NCI-H2107 treated with DMSO at 0.1 percent for 48 hours (cell line): ENCODE measurements at regions not wholly inside any gene's neighbourhood (a gene's known extent, or its start where the extent isn't known, plus 50 kb on each side); places are given as distances from the start of the nearest gene placed in this dataset.

ENCODE experiments used
- DNase-seq: peaks from one replicate; lab custom pipeline; 2025; ENCODE audit not compliant: unreplicated experiment; lab: John Stamatoyannopoulos, UW

GRCh38 chr2:241942416-241943208 is 73.1 kb downstream of the RTP5 start:
- no peak for DNase-seq

- DNase-seq: no peak
Measured at GRCh38 chr2:241943209-241943850, 73.8 kb downstream of the RTP5 start.

- DNase-seq: no peak
Measured at GRCh38 chr2:241943961-241944575, 74.5 kb downstream of the RTP5 start.

- no peak for DNase-seq
Measured at GRCh38 chr2:241944821-241945220, 75.3 kb downstream of the RTP5 start.

GRCh38 chr2:241945311-241945710 is 75.8 kb downstream of the RTP5 start:
- no peak for DNase-seq

DNA sequence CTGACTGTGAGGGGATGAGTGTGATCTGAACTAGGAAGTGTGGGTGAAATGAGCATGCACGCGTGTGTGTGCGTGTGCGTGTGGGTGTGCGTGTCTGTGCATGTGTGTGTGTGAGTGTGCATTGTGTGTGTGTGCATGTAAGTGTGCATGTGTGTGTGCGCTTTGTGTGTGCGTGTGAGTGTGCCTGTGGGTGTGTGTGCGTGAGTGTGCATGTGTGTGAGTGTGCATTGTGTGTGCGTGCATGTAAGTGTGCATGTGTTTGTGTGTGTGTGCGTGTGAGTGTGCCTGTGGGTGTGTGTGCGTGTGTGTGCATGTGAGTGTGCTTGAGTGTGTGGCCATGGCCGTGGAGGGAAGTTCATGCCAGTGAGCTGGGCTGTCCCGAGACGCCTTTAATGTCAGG is 76.3 kb downstream of the RTP5 start:
- DNase-seq: no peak

DNA sequence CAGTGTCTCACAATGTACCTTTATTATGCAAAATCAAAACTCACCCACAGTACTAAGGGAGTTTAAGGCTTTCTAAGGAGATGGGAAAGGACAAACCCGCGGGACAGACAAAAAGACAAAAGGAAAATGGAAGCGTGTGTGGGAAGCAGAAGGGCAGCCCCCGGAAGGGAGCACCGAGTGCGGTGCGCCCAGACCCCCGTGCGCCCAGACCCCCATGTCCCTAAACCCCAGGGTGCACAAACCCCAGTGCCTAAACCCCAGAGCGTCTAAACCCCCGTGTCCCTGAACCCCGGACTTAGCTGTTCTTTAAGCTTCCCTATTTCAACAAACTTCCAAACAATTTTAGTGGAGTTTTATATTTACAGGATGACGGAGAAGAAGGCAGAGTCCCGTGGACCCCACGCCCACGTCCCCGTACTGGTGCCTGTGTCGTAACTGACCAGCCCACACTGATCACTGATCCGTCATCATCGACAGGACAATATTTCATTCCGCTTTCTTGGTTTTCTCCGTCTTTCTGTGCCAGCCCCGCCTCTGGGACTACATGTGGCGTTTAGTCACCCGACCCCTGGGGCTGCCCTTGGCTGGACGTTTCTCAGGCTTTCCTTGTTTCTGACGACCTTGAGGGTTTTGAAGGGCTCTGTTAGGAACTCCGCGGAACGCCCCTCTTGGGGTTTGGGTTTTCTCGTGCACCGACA is 76.9 kb downstream of the RTP5 start:
- no peak for DNase-seq

- DNase-seq: no peak
Measured at GRCh38 chr2:241947004-241947350, 77.4 kb downstream of the RTP5 start.

- DNase-seq: no peak
Measured at GRCh38 chr2:241947401-241947800, 77.9 kb downstream of the RTP5 start.

GRCh38 chr2:241947876-241948275 is 78.3 kb downstream of the RTP5 start:
- DNase-seq: no peak

GRCh38 chr2:241948299-241948897 is 78.9 kb downstream of the RTP5 start:
- no peak for DNase-seq

- no peak for DNase-seq
Measured at GRCh38 chr2:241948901-241949735, 79.6 kb downstream of the RTP5 start.

- DNase-seq: no peak
Measured at GRCh38 chr2:241949736-241950412, 80.3 kb downstream of the RTP5 start.

DNA sequence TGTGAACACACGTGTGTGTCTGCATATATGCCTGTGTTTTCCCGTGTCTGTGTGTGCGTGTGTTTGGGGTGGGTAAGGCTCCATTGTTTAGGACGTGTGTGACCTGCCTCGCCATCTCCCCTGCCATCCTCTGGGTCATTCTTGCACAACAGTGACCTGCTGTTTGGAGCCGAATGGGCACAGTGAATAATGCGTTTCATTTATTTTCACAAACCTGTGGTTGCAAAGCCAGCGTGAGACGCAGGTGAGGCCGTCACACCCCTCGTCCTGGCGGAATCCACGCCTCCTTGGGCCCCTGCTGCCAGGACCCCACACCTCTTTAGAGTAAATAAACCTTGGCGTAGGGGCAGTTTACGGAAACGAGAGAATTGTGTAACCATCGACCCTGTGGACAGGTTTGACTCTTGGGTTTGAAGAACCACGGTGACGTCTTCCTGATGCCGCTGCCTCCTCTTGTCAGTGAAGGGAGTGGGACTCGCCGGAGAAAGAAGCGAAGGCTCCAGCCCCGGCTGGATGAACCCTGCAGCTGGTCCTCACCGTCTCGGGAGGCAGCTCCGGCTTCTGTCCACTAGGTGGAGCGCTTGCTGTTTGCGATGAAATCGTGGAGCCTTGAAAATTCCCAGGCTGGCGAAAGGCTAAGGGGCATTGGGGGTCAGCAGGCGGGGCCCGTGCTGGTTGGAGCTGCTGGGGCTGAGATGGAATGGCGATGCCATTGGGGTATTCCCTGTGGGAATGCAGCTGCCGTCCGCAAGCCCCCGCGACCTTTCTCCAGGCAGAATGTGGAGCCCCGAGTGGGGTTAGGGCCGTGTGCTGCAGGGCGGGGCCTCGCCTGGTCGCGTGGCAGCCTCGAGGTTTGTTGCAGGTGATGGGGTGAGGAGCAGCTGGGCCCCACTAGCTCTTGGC is 81.1 kb downstream of the RTP5 start:
- DNase-seq: peak; percentile 40

DNA sequence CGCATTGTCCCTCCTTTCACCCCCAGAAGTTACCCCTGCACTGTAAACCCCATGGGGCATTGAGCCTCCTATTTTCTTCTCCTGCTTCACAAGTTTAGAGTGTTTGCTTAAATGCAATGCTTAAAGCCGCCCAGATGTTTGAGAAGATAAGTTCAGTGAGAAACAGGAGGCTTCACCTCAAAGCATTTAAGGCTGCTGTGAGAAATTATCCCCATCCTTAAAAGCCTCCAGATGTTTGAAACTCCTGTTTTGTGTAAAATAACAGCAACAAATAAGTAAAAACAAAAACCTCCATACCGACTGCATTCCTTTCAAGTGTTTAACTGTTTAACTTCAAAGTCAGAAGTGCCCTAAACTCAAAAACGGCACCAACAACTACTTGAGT is 81.8 kb downstream of the RTP5 start:
- DNase-seq: no peak

DNA sequence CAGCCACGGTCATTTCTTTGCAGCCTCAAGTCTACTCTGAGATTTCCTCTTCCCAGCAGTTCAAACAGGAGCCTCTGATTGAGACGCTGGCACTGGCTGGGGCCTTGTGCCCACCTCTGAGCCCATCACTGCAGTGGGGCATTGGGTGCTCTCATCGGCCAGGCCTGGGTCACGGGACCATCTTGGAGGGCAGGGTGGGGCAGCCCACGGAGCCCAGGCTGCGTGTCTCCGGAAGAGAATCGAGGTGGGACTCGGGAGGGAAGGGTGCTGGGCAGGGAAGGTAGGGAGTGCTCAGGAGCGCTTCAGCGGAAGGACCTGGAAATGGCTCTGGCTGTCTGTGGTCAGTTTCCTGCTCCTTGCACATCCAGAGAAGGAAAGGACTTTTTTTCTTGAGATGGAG is 82.4 kb downstream of the RTP5 start:
- DNase-seq: no peak

DNA sequence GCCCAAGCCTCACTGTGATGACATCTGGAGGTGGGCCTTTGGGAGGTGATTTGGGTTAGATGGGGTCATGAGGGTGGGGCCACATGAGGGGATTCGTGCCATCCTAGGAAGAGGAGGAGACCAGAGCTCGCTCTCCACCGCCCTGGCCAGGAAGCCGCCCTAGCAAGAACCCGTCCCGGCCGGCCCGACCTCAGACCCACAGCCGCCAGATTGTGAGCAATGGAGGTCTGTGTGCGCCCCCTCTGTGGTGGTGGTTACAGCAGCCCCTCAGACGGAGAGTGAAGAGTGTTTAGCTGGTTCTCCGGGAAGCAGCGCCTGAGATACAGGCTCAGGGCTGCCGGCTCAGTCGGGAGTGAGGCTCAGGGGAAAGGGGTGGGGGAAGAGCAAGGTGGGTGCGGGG is 83.3 kb downstream of the RTP5 start:
- no peak for DNase-seq

GRCh38 chr2:241953324-241953928 is 83.9 kb downstream of the RTP5 start:
- no peak for DNase-seq
